HG03135 (cell line): ENCODE measurements at regions not wholly inside any gene's neighbourhood (a gene's known extent, or its start where the extent isn't known, plus 50 kb on each side); places are given as distances from the start of the nearest gene placed in this dataset.

Experiments used
- ATAC-seq: cut with Tn5 transposase; IDR thresholded peaks from one replicate; pipeline ENCODE4 v1.9.1; 2021; ENCODE audit warnings: mild to moderate bottlenecking, moderate library complexity; ENCODE audit not compliant: unreplicated experiment

DNA sequence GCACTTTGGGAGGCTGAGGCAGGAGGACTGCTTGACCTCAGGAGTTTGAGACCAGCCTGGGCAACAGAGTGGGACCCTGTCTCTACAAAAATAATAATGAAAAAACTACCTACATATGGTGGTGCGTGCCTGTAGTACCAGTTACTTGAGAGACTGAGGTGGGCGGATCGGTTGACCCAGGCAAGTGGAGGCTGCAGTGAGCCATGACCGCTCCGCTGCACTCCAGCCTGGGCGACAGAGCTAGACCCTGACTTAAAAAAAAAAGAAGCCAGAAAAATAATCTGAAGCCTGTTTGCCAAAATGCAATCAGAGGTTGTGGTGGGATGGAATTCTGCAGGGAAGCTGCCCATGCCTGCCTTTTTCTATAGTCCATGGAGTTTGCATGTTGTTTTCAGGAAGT, 50.4 kb upstream of the GGTA1 start:
- no peak for ATAC-seq

DNA sequence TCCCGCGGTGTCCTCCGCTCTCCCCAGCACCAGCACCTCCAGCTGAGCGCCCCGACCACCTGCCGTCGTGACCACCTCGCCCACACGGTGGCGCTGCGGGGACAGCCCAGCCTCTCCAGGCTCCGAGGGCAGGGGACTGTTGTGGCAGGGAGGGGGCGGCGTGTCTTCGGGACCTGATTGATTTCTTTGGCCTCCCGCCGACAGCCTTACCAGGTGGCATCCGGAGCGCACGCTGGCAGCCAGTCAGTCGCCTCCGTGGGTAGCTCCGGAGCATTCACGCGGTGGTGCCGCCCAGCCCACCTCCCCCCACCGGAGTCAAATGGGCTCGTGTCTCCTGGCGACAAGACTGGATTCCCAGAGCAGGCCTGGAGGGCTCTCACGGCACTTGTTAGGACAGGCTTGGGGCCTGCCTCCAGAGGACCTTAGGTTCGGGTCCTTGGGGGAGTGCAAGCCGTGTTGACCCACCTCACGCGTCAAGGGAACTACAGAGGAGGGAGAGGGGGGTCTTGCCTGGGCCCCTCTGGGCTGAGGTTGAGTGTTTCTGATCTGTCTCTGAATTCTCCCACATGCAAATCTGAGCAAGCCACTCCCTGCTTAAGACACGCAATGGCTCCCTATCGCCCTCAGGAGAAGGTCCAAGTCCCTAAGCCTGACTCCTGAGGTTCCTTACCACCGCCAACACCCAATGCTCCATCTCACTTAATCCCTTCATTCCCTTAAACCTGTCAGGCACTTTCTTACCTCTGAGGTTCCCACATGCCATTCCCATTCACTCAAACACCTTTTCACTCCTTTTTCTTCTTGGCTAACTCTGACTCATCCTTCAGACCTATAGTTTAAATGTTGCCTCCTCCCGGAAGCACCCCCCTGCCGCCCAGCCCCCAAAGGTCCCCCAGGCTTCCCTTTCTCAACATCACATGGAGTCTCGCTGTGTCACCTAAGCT, 51.2 kb upstream of the GGTA1 start:
- ATAC-seq = peak; percentile 59

DNA sequence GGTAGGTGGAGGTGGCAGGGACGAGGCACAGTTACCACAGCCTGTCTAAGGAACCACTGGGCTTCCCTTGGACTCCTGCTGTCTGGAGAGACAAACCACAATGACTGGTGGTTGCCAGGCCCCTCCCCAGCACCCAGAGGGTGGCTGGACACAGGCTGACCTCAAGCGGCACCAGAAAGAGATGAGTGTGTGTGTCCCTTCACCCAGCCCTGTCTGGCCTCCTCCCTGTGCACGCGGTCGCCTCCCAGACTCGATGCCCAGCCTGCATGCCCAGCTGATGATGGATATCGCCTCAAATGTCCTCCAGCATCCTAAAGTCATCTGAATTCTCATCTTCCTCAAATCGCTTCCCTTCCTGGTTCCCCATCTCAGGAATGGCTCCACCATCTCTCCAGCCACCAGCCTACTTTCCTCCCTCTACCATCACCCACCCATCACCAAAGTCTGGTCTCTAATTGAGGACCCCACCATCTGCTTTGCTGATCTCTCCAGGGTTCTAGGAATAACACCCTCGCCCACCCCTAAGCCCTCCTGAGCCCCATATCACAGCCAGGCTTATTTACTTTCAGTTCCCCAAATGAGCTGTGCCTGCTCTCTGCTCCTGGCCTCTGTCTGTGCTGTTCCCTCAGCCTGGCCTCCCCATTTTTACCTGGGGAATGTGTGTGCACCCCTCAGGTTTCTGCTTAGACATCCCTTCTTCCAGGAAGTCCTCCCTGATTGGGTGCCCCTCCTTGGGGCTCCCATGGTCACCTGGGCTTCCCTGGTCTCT, 52.5 kb upstream of the GGTA1 start:
- ATAC-seq = no peak

DNA sequence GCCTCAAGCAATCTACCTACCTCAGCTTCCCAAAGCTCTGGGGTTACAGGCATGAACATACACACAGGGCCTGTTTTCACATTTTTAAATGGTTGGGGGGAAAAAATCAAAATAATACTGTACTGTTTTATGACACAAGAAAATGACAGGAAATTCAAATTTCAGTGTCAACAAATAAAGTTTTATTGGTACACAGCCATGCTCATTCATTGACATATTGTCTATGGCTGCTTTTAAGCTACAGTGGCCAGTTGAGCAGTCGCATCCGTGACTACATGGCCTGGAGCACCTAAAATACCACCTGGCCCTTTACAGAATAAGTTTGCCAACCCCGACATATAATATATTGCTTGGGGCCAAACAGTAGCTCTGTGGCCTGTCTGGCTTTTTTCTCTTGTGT, 56.4 kb upstream of the GGTA1 start:
- no peak for ATAC-seq

DNA sequence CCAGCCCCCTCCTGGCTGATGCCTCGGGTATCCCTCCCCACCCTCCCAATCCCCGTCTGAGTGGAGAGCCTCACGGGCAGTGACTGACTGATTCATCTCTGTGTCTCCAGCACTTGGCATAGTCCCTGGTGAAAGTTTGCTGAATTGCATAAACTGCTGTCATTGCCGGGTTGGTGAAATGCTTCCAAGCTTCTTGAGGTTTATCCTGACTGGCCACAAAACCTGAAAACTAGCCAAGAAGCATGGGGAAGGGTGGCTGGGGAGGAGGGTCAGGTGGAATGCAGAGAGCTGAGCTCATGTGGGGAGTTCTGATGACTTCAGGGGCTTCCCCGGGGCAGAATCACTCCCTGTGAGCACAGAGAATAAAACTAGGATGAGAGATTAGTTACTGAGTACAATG, 56.9 kb upstream of the GGTA1 start:
- ATAC-seq = no peak

DNA sequence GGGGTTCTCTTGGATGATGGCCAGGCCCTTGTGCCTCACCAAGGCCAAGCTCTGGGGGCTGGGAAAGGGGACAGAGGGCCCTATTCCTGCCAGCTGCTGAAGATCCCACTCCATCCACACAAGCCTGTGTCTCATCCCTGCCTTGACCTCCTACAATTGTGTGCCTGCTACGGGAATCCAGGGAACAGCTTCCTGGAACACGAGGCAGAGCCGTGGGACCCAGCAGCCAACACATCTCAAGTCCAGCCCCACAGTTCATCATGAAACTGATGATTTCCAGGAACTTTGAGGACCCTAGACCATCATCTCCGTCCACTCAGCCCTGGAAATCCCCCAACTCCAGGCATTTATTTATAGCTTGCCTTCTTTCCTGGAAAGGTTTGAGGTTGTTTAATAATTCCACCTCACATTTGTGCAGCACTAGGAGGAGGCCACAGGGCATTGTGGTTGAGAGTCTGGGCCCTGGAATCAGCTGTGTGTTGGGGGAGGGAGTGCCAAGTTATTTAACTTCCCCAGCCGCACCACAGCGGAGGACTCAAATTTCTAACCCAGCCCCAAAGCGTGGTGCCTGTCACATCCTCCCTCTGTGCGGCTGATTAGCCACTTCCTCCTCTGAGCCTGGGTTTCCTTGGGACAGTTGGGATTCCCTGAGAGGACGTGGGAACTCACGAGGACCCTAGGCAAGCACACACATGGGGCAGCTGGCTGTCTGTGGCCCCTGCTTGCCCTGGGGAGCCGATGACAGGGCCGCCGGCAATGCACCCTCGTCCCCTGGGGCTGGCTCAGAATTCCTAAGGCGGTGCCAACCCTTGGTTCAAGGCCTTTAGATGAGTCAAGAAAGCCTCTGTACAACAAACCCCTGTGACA, 58.2 kb upstream of the GGTA1 start:
- no peak for ATAC-seq

DNA sequence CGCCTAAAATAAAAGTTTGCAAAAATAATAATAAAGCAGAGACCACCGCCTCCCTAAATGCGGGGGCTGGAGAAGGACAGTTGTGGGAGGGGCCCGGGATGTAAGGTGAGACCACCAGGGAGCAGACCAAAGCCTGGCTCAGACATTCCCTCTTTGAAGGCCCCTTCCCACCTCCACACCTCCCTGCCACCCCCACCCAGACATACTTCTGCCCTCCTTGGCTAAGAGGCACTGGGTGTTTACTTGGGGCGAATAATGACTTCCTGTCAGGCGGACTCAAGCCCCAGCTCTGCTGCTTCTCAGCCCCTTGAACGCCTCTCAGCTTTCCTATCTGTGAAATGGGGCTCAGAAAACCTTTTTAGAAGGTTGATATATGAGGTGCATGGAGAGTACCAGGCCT, 58.8 kb upstream of the GGTA1 start:
- no peak for ATAC-seq

DNA sequence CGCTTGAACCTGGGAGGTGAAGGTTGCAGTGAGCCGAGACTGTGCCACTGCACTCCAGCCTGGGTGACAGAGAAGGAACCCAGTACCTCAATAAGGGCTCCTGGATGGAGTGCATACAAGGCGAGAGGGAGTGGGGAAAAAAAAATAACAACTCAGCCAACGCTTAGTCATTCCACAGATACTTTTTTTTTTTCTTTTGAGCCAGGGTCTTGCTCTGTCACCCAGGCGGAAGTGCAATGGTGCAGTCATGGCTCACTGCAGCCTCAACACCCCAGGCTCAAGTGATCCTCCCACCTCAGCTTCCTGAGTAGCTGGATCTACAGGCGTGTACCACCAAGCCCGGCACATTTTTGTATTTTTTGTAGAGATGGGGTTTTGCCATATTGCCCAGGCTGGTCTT, 59.5 kb upstream of the GGTA1 start:
- ATAC-seq = no peak

DNA sequence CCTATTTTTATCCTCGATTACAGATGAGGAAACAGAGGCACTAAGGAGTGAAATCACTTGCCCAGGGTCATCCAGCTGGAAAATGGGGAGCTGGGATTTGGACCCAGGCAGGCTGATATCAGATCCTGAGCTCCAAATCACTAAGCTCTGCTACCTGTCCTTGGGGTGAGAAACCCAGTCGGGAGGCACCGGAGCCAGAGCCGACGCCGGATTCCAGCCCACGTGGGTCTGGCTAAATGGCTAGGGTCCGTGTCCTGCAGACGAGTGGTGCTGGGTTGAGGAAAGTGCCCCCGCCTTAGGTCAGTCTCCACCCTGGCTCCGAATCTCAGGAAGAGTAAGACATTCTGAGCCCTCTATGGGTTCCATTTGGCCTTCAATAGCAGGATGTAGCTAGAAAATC, 61.3 kb upstream of the GGTA1 start:
- no peak for ATAC-seq

DNA sequence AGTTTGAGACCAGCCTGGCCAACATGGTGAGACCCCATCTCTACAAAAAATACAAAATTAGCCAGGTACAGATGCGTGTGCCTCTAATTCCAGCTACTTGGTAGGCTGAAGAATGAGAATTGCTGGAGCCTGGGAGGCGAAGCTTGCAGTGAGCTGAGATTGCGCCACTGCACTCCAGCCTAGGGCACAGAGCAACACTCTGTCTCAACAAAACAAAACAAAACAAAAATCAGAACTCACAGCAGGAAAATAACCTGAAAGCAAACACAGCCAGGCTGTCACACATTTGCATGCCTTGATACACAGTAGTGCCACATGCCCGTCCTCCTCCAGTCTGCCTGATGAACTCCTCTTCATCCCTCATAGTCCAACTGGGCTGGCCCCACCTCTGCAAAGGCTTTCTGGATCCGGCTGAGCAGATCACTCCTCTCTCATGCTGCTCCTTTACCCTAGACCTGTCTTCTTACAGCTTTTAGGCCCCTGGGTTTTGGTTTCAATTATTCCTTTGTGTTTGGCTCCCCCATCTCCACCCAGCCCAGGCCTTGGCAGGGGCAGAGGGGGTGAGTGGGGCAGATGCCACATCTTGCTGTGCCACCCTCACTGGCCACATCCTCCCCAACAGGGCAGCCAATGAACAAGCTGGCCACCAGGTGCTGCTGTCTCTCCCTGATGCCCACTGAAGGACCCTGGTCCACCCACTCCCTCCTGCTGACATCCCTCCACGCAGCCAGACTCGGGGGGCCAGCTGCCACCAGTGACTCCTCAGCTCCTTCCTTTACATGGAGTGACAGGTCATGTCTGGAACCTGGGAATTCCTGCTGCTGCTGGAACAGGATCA, 62.0 kb upstream of the GGTA1 start:
- ATAC-seq = no peak

DNA sequence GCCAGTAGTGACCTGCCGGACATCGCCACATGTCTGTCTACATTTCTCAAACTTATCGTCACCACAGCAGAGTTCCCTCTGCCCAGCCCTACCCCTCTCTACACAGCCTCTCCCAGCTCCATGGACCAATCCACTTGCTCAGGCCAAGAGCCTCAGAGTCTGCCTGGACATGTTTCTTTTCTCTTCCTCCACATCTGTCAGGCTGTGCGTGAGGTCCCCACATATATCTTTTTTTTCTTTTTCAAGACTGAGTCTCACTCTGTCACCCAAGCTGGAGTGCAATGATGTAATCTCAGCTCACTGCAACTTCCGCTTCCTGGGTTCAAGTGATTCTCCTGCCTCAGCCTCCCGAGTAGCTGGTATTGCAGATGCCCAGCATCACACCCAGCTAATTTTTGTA, 62.7 kb upstream of the GGTA1 start:
- no peak for ATAC-seq

DNA sequence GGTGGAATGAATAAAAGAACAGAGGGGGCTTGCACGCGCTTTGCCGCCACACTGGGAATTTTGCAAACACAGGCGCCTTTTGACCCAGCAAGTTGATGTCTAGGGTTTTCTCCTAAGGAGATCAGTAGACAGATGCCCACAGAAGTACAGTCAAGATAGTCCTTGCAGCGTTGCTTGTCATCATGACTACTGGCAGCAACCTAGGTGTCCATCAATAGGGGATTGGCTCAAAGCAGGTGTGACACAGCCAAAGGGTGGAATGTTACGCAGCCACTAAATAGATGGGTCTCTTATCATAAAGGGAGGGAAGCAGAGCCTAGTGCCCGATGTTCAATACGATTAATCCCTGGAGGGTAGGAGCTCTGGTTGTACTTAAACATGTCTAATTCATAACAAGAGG, 63.8 kb upstream of the GGTA1 start:
- no peak for ATAC-seq

DNA sequence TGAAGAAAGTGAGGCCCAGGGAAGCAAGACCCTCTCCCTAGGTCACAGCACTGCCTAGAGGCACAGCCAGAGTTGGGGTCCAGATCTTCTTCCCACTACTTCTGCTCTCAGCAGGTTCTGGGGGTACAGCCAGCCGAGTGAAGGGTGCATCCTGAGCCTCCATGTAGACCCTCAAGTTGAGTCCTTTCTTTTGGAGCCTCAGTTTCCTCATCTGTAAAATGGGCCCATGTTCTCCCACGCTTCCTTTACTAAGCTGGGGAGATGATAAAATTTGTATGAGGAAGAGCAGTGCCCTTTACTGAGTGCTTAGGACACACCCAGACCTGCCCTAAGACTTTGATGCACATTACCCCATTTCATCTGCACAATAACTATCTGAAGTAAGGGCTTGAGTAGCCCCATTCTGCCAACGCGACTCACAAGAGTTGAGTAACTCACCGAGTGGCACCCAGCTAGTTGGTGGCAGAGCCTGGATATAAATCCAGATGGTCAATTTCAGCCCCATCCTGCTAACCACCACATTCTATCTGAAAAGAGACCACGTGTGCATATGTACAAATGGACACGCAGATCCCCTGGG, 64.3 kb upstream of the GGTA1 start:
- ATAC-seq = no peak

DNA sequence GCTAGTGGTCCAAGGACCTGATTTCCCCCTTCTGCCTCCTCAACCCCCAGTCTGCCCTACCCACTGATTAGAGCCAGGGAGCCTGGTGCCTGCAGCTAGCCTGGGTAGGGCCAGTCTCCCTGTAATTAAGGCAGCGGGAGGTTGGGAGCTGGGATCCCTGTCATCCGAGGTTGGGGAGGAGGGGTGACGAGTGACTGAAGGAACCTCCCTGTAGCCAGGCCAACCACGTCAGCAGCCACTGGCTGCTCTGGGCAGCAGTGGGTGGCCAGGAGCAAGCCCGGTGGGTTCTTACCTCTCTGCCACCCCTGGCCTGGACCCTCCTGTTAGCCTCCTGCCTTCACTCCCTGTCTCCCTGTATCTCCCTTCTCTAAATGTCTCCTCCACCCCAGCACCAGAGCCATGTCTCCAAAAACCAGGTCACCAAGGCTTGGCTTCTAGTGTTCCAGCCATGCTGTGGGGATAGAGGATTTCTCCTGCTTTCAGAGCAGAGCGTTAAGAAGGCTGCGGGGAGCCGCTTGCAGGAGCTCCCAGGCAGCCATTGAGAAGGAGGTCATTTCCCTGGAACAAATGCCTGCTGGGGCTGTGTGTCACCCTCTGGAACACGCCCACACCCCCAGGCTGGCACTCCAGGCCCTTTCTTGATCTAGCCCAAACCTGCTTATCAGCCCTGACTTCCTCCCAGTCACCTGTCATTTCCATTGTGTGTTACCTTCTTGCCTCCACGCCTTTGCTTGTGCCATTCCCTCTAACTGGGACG, 65.0 kb upstream of the GGTA1 start:
- no peak for ATAC-seq

DNA sequence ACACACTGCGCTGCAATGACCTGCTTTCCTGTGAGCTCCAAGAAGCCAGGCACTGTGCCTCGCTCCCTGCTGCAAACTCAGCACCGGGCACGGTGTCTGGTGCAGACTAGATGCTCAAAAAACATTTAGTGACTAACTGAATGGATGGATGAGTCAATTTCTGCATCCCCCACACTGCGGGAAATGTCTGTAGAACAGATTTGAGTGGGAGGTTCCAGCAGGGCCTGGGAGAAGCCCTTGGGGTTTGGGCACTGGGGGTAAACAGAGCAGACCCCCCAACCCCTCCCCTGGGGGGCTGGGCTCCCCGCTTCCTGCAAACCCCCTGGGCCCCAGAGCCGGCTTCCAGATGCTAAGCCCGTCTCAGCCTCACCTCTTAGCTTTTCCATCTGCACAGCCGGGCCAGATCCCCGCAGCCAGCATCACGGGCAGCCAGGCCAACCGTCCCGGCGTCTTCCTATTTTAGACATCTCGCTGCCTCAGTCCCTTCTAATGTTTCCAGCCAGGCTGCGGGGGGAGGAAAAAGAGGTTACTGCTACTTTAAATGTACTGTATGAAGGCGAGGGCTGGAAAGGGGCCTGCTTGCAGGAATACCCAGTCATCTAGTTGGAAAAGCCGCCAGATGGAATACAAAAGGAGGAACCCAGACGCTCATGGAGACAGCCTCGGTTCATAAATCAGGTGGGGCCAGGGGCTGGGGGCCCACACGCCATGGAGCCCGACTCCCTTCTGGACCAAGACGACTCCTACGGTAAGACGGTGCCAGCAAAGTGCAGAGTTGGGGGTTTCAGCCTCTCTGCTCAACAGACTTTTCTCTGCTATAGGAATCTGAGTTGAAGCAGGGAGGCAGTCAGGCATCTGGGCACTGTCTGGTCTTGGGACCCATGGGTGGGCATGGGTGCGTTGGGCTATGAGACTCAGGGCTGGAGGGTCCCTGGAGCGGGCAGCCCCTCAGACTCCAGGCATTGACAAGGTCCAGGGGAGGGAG, 67.1 kb upstream of the GGTA1 start:
- no peak for ATAC-seq

DNA sequence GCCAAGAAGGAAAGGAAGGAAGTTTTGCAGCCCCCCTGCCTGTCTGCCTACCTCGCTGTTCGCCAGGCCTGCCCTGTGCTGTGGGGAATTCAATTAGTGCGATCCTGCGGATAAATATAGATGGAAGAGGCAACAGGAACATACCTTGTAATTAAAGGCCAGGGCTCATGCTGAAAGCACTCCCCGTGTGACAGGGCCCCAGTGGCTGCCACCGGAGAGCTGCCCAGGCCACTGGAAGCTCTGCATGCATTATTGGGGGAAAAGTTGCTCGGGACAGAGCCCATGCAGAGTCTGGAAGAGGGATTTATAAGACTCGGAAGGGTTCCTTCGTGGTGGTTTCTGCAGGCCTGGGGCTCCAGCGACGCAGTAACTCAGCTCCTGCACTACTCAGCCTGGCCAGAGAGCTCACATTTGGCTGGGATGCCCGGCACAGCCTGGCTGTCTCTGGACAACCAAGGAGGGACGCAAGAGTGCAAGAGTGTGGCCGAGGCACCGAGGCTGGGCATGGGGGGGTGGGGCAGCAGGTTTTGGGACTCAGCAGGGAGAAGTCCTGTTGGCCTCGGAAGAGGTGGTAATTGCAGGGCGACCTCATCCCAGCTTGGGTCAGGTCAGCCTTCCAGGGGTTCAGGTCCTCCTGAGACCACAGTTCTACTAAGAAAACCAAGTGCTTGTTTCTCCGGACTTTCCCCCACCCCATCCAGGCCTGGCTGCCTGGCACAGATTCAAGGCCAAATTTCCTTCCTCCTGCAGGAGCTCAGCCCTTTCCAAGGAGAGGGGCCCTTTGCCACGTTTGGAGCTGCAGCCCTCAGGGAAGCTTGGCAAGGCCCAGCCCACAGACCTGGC, 68.1 kb upstream of the GGTA1 start:
- ATAC-seq = no peak
